GM23248 (cell line): ENCODE measurements at regions not wholly inside any gene's neighbourhood (a gene's known extent, or its start where the extent isn't known, plus 50 kb on each side); places are given as distances from the start of the nearest gene placed in this dataset.

Source experiments
- EZH2 ChIP-seq: fragments of 200-600 bp; sonication (generic); IDR thresholded peaks from 2 replicates; pipeline ENCODE4 v1.6.1; 2018; ENCODE audit warnings: antibody characterized with exemption, mild to moderate bottlenecking; ENCODE audit not compliant: insufficient read depth, poor library complexity, severe bottlenecking
- EZH2phosphoT487 ChIP-seq: fragments of 200-600 bp; sonication (generic); IDR thresholded peaks from 2 replicates; pipeline ENCODE4 v1.6.1; 2018; ENCODE audit warnings: antibody characterized with exemption, moderate library complexity, mild to moderate bottlenecking, low read depth; ENCODE audit not compliant: insufficient read depth

- TF ChIP-seq EZH2phosphoT487: no peak
- no peak for TF ChIP-seq EZH2
Measured at GRCh38 chr12:98221243-98221808, 294.1 kb upstream of the TMPO start.
